Mesenchymal stem cell (in vitro differentiated cells and primary cell): ENCODE measurements at regions not wholly inside any gene's neighbourhood (a gene's known extent, or its start where the extent isn't known, plus 50 kb on each side); places are given as distances from the start of the nearest gene placed in this dataset.

Experiments used
- DNase-seq: peaks from one replicate; pipeline ENCODE4 v3.0.0-alpha.2; 2013
- H2AFZ ChIP-seq: one replicate; pipeline ENCODE4 v1.6.1; 2013; ENCODE audit warnings: low read depth, mild to moderate bottlenecking, control low read depth, inconsistent platforms, low read length, moderate library complexity
- H2AK5ac ChIP-seq: 2 replicates; pipeline ENCODE4 v1.6.1; 2013; ENCODE audit warnings: low read length, moderate library complexity, mild to moderate bottlenecking, inconsistent platforms; ENCODE audit not compliant: severe bottlenecking
- H2BK120ac ChIP-seq: one replicate; pipeline ENCODE4 v1.6.1; 2013; ENCODE audit warnings: low read depth, mild to moderate bottlenecking, inconsistent platforms, low read length, moderate library complexity
- H2BK12ac ChIP-seq, 2 experiments: one replicate each; pipeline ENCODE4 v1.6.1; 2013; ENCODE audit warnings: inconsistent platforms in 2 of 2, low read length in 2 of 2, mild to moderate bottlenecking in 2 of 2, moderate library complexity in 2 of 2, control low read depth in 1 of 2
- H2BK15ac ChIP-seq: one replicate; pipeline ENCODE4 v1.6.1; 2013; ENCODE audit warnings: mild to moderate bottlenecking, low read depth, inconsistent platforms; ENCODE audit not compliant: poor library complexity, severe bottlenecking
- H2BK5ac ChIP-seq: 2 replicates; pipeline ENCODE4 v1.6.1; 2013; ENCODE audit warnings: low read depth, mild to moderate bottlenecking, low read length, control low read depth, inconsistent platforms; ENCODE audit not compliant: poor library complexity, severe bottlenecking
- H3K14ac ChIP-seq, 2 experiments: one replicate each; pipeline ENCODE4 v1.6.1; 2013; ENCODE audit warnings: inconsistent platforms in 2 of 2, low read length in 2 of 2, control low read depth in 1 of 2, mild to moderate bottlenecking in 1 of 2, moderate library complexity in 1 of 2
- H3K18ac ChIP-seq, 2 experiments: one replicate each; pipeline ENCODE4 v1.6.1; 2013; ENCODE audit warnings: inconsistent platforms in 2 of 2, low read length in 2 of 2, control low read depth in 1 of 2, low read depth in 1 of 2, mild to moderate bottlenecking in 1 of 2
- H3K23ac ChIP-seq, 2 experiments: one replicate each; pipeline ENCODE4 v1.6.1; 2013; ENCODE audit warnings: inconsistent platforms in 2 of 2, low read length in 2 of 2, mild to moderate bottlenecking in 2 of 2, moderate library complexity in 2 of 2, control low read depth in 1 of 2
- H3K27ac ChIP-seq: 2 replicates; pipeline ENCODE4 v1.5.1; 2013; ENCODE audit warnings: mild to moderate bottlenecking, moderate library complexity, low read length, control low read depth, inconsistent platforms; ENCODE audit not compliant: poor library complexity, severe bottlenecking
- H3K27me3 ChIP-seq, 2 experiments: 2 replicates each; pipeline versions ENCODE4 v1.6.1 to v1.7.0; 2013; ENCODE audit warnings: low read length in 2 of 2, mild to moderate bottlenecking in 2 of 2, moderate library complexity in 2 of 2, control low read depth in 1 of 2, inconsistent platforms in 1 of 2; ENCODE audit not compliant: control insufficient read depth in 1 of 2, insufficient read depth in 1 of 2
- H3K36me3 ChIP-seq, 2 experiments: 2 replicates each; pipeline versions ENCODE4 v1.6.1 to v1.7.0; 2013; ENCODE audit warnings: low read length in 2 of 2, control low read depth in 1 of 2, inconsistent platforms in 1 of 2, low read depth in 1 of 2, mild to moderate bottlenecking in 1 of 2; ENCODE audit not compliant: insufficient read depth in 2 of 2, control insufficient read depth in 1 of 2
- H3K4ac ChIP-seq, 2 experiments: one replicate each; pipeline ENCODE4 v1.6.1; 2013; ENCODE audit warnings: inconsistent platforms in 2 of 2, low read length in 2 of 2, mild to moderate bottlenecking in 2 of 2, moderate library complexity in 2 of 2, control low read depth in 1 of 2, low read depth in 1 of 2
- H3K4me1 ChIP-seq: 2 replicates; pipeline ENCODE4 v1.6.1; 2013; ENCODE audit warnings: low read depth, low read length, control low read depth; ENCODE audit not compliant: control insufficient read depth, insufficient read depth
- H3K4me2 ChIP-seq: 2 replicates; pipeline ENCODE4 v1.6.1; 2013; ENCODE audit warnings: low read length, mild to moderate bottlenecking, inconsistent platforms; ENCODE audit not compliant: poor library complexity, severe bottlenecking
- H3K4me3 ChIP-seq, 2 experiments: 2 replicates each; pipeline versions ENCODE4 v1.5.1 to v1.7.0; 2013; ENCODE audit warnings: low read length in 2 of 2, mild to moderate bottlenecking in 2 of 2, control low read depth in 1 of 2, low read depth in 1 of 2; ENCODE audit not compliant: insufficient read depth in 1 of 2
- H3K79me1 ChIP-seq: replicated peaks from 2 replicates; pipeline ENCODE4 v1.6.1; 2013; ENCODE audit warnings: mild to moderate bottlenecking, control low read depth, low read length, inconsistent platforms; ENCODE audit not compliant: poor library complexity, severe bottlenecking
- H3K9ac ChIP-seq: 2 replicates; pipeline ENCODE4 v1.7.0; 2013; ENCODE audit warnings: mild to moderate bottlenecking, low read length, moderate library complexity
- H3K9me3 ChIP-seq: 2 replicates; pipeline ENCODE4 v1.7.0; 2013; ENCODE audit warnings: mild to moderate bottlenecking, low read length; ENCODE audit not compliant: control insufficient read depth
- H4K8ac ChIP-seq: one replicate; pipeline ENCODE4 v1.6.1; 2013; ENCODE audit warnings: inconsistent platforms, mild to moderate bottlenecking, low read length, moderate library complexity
- H4K91ac ChIP-seq: one replicate; pipeline ENCODE4 v1.6.1; 2013; ENCODE audit warnings: mild to moderate bottlenecking, low read length, inconsistent platforms
- WGBS: methylation state at CpG from one replicate; pipeline ENCODE4 v1.1.7; 2013; ENCODE audit warnings: mixed read lengths; 5-methylcytosine and 5-hydroxymethylcytosine counted together

DNA sequence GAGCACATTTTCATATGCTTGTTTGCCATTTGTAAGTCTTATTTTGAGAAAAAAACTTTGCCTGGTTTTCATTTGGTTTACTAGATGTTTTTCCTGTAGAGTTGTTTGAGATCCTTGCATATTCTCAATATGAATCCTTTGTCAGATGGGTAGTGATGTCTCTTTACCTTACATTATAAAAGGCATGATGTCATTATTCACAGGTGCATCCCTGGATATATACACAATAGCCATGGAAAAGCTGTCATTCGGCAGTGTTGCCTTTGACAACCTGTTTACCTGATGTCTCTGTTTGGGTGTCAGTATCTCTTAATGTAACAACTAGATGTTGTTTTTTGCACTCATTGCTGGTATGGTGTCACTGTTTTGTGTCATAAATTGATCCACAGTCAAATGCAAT lies 58.8 kb upstream of the MAL start:
- Histone ChIP-seq H3K4me2 (no peak overlapping the region), H3K4me3 (no peak overlapping the region), H2BK120ac (no peak overlapping the region), H2AFZ (no peak overlapping the region), H3K79me1 (no peaks in the 10 kb centered on the region), H2BK5ac (no peak overlapping the region), H2AK5ac (no peak overlapping the region), H4K8ac (no peak overlapping the region), H3K18ac (no peak overlapping the region), H2BK12ac (no peak overlapping the region), H2BK15ac (no peak overlapping the region), H3K9me3 (no peaks in the 10 kb centered on the region), H3K9ac (no peak overlapping the region), H3K36me3 (no peaks in the 10 kb centered on the region), H3K27ac (no peak overlapping the region), H3K14ac (no peak overlapping the region), H4K91ac (no peak overlapping the region), H3K27me3 (peaks cover 0 to 41% of the 10 kb centered on the region in 2 experiments), H3K4ac (no peak overlapping the region), H3K23ac (no peak overlapping the region), H3K4me1 (no peaks in the 10 kb centered on the region)
- no peak for DNase-seq
- 56% methylated on average over 1 of the region's 1 CpG for WGBS

DNA sequence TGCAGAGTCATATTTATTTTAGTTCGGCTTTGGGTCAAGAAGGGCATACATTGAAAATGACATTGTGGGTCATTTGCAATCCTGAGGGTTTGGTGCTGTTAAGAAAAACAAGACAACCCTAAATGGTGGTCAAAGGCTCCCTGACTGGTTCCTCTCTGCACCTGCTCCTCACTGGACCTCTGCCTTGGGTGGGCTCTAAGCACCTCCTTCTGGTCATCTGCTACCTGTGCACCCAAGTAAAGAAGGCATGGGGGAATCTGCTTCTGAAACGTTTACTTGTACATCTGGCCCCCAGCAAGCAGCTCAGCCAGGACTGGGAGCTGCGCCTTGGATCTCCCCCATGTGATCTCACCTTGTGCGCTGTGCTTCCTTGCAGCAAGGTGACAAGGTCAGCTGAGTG lies 55.2 kb upstream of the MAL start:
- DNase-seq = no peak
- Histone ChIP-seq H3K79me1 (no peaks in the 10 kb centered on the region), H3K4me1 (no peaks in the 10 kb centered on the region), H3K4ac (no peak overlapping the region), H3K14ac (no peak overlapping the region), H2AFZ (no peak overlapping the region), H3K23ac (no peak overlapping the region), H2BK12ac (no peak overlapping the region), H3K4me3 (no peak overlapping the region), H2BK5ac (no peak overlapping the region), H3K18ac (no peak overlapping the region), H2BK15ac (no peak overlapping the region), H3K27me3 (peaks cover 0 to 32% of the 10 kb centered on the region in 2 experiments), H3K27ac (no peak overlapping the region), H3K36me3 (no peaks in the 10 kb centered on the region), H2AK5ac (no peak overlapping the region), H4K8ac (no peak overlapping the region), H3K9ac (no peak overlapping the region), H3K4me2 (no peak overlapping the region), H4K91ac (no peak overlapping the region), H3K9me3 (no peaks in the 10 kb centered on the region), H2BK120ac (no peak overlapping the region)
- 56% methylated on average over 4 of the region's 4 CpGs for WGBS
